ENCODE measurements at regions not wholly inside any gene's neighbourhood (a gene's known extent, or its start where the extent isn't known, plus 50 kb on each side); places are given as distances from the start of the nearest gene placed in this dataset.
A peak's percentile ranks its signal among the peaks of the same experiment; 100 is the strongest.

GRCh38 chr5:173753307-173754168 lies 134.6 kb upstream of the CPEB4 start:
- Histone ChIP-seq H2AK5ac (ENCODE audit: insufficient read length, low read length) (no peak overlapping the region), H3K18ac (ENCODE audit: insufficient read length, low read depth, low read length) (peak overlapping the region; percentile 53), H3K23me2 (ENCODE audit: insufficient read length, low read depth, low read length, poor library complexity, severe bottlenecking) (no peaks in the 10 kb centered on the region), H4K5ac (ENCODE audit: insufficient read length, low read depth, low read length) (no peak overlapping the region), H3K4ac (ENCODE audit: low read depth, low read length) (no peak overlapping the region), H3K27me3 (ENCODE audit: insufficient read depth, low read length) (no peaks in the 10 kb centered on the region), H3K23ac (ENCODE audit: insufficient read length, low read depth, low read length) (no peak overlapping the region), H4K20me1 (ENCODE audit: control insufficient read depth, insufficient read depth, insufficient read length) (no peaks in the 10 kb centered on the region), H2BK120ac (ENCODE audit: low read depth, low read length, poor library complexity, severe bottlenecking) (no peak overlapping the region), H4K91ac (ENCODE audit: insufficient read length, low read depth, low read length) (no peak overlapping the region), H3T11ph (ENCODE audit: low read length) (no peak overlapping the region), H3K27ac (ENCODE audit: insufficient read length, low read depth, low read length) (no peak overlapping the region), H3K4me1 (ENCODE audit: insufficient read depth, low read length) (peaks cover 5% of the 10 kb centered on the region; the same call in 1 of the 2 replicates), H3K79me2 (ENCODE audit: insufficient read depth, low read length) (no peaks in the 10 kb centered on the region), H2BK15ac (ENCODE audit: low read depth, low read length) (no peak overlapping the region), H3K79me1 (ENCODE audit: insufficient read depth, low read depth, low read length, poor library complexity, severe bottlenecking) (no peaks in the 10 kb centered on the region), H3K14ac (ENCODE audit: insufficient read depth, low read length) (peak overlapping the region; percentile 38; the same call in 1 of the 2 replicates), H3K56ac (ENCODE audit: insufficient read length, low read depth, low read length) (no peak overlapping the region), H3K9ac (ENCODE audit: extremely low read depth, insufficient read length, low read length) (no peak overlapping the region), H3K4me2 (ENCODE audit: insufficient read depth, insufficient read length, low read length) (no peak overlapping the region), H2AFZ (ENCODE audit: low read length) (no peak overlapping the region), H4K8ac (replicated peaks; ENCODE audit: insufficient read length, low read depth, low read length) (no peak overlapping the region), H2BK20ac (ENCODE audit: low read depth, low read length, poor library complexity, severe bottlenecking) (no peak overlapping the region), H2BK5ac (ENCODE audit: insufficient read length, low read length) (no peak overlapping the region), H3K9me3 (ENCODE audit: control insufficient read depth, low read depth, low read length) (no peaks in the 10 kb centered on the region), H2BK12ac (ENCODE audit: insufficient read length, low read depth, low read length) (no peak overlapping the region)
- Mint-ChIP-seq H3K4me1 (peaks cover 18 to 19% of the 10 kb centered on the region in 2 experiments), H3K27me3 (ENCODE audit: low read depth) (peaks cover 2% of the 10 kb centered on the region), H3K27ac (peak overlapping the region in 2 of 3 experiments; percentile 43 to 83; a peak in 5 of 7 replicates), H3K36me3 (ENCODE audit: insufficient read depth in 1 of 3, low read depth in 3 of 3) (no peaks in the 10 kb centered on the region; a peak in 1 of 7 replicates), H3K4me3 (no peak overlapping the region), H3K9me3 (no peaks in the 10 kb centered on the region; a peak in 1 of 5 replicates)
- no peak for TF ChIP-seq CTCF (conservative IDR thresholded peaks at IDR 0.05)
- WGBS (ENCODE audit: extremely low coverage, insufficient read length, low lambda C conversion rate), result no CpG with 5 or more reads among the region's 15 CpGs
- peak; percentile 85 for DNase-seq

Measured in H9 (cell line).